ENCODE measurements at regions not wholly inside any gene's neighbourhood (a gene's known extent, or its start where the extent isn't known, plus 50 kb on each side); places are given as distances from the start of the nearest gene placed in this dataset.

- TF ChIP-seq, protein P1, sequence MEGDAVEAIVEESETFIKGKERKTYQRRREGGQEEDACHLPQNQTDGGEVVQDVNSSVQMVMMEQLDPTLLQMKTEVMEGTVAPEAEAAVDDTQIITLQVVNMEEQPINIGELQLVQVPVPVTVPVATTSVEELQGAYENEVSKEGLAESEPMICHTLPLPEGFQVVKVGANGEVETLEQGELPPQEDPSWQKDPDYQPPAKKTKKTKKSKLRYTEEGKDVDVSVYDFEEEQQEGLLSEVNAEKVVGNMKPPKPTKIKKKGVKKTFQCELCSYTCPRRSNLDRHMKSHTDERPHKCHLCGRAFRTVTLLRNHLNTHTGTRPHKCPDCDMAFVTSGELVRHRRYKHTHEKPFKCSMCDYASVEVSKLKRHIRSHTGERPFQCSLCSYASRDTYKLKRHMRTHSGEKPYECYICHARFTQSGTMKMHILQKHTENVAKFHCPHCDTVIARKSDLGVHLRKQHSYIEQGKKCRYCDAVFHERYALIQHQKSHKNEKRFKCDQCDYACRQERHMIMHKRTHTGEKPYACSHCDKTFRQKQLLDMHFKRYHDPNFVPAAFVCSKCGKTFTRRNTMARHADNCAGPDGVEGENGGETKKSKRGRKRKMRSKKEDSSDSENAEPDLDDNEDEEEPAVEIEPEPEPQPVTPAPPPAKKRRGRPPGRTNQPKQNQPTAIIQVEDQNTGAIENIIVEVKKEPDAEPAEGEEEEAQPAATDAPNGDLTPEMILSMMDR (IDR thresholded peaks at IDR 0.05), result no peak
- no peak for TF ChIP-seq EZH2 (IDR thresholded peaks at IDR 0.05; ENCODE audit: borderline replicate concordance, insufficient read depth, low read depth, low read length, poor library complexity, severe bottlenecking)
These were observed 222.9 kb downstream of the PTEN start for GRCh38 chr10:88086187-88086960.

Data from B cell (primary cell).